ENCODE measurements at regions not wholly inside any gene's neighbourhood (a gene's known extent, or its start where the extent isn't known, plus 50 kb on each side); places are given as distances from the start of the nearest gene placed in this dataset.
"Not testable (repeated sequence)": the region's sequence is repeated elsewhere in the genome, so short reads cannot be mapped to it uniquely, and the experiment has no call there.

DNA sequence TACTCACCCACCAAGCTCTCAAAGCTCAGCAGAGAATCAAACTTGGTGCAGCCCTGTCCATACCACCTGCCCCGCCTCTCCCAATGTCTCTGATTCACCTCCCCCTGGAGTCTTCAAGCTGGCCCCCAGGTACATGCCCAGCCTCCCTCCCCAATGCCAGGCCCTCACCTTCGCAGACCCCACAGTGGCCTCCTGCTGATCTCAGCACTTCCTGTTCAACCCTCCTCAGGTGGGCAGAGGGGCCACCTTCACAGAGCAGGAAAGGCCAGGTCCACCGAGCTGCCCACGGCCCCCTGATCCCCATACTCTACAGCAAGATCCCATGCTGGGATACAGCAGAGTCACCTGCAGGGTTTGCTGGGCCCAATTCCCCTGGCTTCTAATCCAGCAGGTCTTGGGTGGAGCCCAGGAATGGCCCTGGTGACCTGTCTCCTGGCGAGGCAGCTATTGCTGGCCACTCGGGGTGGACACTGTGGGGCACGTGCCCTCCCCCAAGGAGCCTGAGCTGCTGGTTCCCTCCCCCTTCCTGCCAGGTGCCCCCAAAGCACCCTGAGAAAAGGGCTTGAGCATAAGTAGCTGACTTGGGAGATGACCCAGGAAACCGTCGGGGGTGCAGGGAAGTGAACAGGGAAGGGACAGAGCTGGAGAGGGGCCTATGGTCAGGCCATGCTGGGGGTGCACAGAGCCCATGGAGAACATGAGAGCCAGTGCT lies 150.7 kb downstream of the BRD1 start:
- no peak for DNase-seq (ENCODE audit: low read depth in 3 of 3)

DNA sequence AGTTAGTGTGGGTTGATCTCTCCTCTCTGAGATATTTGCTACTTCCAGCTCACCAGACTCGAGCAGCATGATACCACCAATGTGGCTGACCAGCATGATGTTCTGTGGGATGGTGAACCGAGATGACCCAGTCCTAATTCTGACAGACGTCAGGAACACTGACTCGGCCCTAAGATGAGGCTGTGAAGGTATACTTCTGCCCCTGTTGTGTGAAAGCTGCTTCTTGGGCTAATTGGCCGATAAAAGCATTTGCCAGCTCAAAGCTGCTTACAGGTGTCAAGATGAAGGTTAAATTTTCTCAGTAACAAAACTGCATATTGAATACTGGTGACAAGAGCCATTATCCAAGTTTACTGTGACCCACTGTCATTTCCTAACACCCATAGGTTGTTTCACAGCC lies 151.4 kb downstream of the BRD1 start:
- DNase-seq (ENCODE audit: low read depth in 3 of 3) = no peak

DNA sequence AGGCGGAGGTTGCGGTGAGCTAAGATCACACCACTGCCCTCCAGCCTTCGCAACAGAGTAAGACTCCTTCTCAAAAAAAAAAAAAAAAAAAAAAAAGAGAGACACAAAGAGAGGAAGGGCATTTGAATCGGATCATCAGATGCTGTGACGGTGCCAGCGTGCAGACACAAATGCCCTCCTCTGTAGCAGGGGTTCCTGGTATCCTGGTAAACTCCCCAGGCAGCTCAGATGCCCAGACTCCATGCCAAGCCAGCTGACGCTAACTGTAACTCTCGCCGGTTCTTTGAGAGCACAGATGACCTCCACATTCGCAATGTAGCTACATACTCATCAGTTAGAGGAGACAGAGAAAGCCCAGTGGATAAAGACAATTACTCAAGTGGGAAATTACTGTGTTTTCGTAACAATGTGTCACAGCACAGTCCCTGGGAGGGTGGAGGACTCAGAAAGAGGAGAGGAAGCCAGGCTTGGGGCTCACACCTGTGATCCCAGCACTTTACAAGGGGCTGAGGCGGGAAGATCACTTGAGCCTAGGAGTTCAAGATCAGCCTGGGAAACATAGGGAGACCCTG lies 153.1 kb downstream of the BRD1 start:
- no peak for DNase-seq (ENCODE audit: low read depth in 3 of 3)

DNA sequence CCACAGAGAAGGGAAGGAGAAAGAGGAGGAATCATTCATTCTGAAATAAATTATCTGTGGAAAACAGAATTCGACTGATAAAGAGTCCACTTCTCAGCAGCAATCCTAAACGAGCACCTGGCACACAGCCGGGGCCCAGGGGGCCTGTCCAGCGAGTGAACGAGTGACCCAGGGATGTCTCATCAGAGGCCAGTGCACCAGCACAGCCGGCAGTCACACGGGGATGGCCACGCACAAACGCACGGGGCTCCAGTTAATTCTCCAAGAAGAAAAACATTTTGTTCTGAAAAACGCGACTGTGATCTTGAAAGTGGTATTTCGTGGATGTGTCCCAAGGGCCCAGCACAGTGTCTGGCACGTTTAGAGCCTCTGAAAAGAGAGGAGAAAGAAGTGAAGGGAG lies 154.6 kb downstream of the BRD1 start:
- DNase-seq (ENCODE audit: low read depth in 3 of 3) = no peak

DNA sequence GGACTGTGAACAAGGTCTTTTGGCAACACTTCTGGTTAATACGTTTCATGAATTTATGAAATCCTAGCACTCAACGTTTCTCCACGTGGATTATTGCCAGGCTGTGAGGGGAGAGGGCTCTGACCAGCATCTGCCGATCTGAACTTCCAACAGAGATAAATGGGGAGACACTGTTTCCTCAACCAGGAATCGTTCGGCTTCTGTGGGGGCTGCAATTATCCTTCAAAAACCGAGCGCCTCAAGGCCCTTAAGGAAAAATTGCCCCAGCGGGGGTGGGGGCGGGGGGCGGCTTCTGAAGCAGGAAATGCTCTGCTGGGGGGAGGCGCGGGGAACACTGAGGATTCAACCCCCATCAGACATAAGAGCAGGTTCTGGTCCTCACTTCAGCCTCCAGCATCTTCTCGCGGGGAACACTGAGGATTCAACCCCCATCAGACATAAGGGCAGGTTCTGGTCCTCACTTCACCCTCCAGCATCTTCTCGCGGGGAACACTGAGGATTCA lies 155.6 kb downstream of the BRD1 start:
- DNase-seq (ENCODE audit: low read depth in 3 of 3) = no peak

DNA sequence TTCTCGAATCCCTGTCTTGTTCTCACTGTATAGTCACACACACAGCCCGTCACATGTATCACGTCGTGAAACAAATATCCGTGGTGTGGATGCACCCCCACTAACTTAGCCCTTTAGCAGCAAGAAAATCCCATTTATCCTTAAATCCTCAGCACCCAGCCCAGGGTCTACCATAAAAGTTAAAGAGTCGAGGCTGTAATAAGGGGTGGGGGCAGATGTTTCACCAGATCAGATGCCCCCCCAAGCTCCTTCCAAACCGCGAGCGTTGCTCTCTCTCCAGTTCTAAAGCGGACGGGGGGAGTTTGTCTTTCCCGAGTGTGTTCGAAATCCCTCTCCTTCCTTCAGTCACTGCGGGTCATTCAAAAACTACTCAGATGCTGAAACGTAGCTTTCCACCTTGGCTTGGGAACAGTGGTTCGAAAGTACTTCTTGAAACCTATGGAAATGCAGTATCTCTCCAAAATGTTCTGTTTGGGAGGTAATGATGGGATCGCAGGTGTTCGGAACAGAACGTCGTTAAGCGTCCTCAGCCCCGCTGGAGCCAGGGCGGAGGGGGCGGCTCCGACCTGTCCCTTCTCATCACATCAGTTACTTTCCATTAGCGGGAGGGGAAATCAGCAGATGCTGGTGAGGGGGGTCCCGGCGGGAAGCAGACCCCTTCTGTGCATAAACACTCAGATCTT lies 156.2 kb downstream of the BRD1 start:
- DNase-seq (ENCODE audit: low read depth in 3 of 3) = no peak

DNA sequence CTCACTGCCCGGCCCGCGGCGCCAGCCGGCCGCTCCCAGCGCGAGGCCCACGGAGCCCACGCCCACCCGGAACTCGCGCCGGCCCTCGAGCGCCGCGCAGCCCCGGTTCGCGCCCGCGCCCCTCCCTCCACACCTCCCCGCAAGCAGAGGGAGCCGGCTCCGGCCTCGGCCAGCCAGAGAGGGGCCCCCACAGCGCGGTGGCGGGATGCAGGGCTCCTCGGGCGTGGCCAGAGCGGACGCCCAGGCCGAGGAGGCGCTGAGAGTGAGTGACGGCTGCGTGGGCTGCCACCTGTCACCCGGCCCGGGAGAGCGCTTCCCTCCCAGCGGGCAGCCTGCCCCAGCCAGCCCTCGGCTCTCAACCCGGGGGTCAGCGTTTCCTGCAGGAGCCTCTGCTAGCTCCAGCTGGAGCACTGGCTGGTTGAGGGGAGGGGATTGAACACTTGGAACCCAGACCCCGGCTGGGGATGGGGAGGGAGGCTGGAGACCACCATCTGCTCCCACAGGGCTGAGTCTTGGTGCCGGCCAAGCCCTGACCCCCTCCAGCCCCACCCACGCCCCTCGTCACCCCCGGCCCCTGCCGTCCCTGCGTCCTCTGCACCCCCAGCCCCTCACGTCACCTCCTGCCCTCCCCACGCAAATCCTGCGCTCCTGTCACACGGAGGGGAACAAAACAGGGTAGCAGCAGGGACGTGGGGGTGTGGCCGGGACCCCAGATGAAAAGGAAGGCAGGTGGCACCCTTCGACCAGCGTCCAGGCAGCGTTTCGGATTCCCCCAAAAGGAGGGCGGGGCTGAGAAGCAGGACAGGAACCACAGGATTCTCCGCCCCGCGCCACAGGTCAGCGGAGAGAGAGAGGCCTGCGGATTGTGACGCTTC lies 157.0 kb downstream of the BRD1 start:
- peak in 1 of 3 donors; percentile 35 for DNase-seq (ENCODE audit: low read depth in 3 of 3)

DNA sequence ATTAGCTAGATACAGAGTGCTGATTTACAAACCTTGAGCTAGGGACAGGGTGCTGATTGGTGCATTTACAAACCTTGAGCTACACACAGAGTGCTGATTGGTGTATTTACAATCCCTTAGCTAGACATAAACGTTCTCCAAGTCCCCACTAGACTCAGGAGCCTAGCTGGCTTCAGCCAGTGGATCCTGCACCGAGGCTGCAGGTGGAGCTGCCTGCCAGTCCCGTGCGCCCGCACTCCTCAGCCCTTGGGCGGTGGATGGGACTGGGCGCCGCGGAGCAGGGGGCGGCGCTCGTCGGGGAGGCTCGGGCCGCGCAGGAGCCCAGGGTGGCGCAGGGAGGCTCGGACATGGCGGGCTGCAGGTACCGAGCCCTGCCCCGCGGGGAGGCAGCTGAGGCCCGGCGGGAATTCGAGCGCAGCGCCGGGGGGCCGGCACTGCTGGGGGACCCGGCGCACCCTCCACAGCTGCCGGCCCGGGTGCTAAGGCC lies 157.7 kb downstream of the BRD1 start:
- not testable (repeated sequence) for DNase-seq (ENCODE audit: low read depth in 3 of 3)

DNA sequence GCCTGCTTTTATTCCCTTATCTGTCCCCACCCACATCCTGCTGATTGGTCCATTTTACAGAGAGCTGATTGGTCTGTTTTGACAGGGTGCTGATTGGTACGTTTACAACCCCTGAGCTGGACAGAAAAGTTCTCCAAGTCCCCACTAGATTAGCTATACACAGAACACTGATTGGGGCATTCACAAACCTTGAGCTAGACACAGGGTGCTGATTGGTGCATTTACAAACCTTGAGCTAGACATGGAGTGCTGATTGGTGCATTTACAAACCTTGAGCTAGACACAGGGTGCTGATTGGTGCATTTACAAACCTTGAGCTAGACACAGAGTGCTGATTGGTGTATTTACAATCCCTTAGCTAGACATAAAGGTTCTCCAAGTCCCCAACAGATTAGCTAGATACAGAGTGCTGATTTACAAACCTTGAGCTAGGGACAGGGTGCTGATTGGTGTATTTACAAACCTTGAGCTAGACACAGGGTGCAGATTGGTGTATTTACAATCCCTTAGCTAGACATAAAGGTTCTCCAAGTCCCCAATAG lies 158.2 kb downstream of the BRD1 start:
- not testable (repeated sequence) for DNase-seq (ENCODE audit: low read depth in 3 of 3)

DNA sequence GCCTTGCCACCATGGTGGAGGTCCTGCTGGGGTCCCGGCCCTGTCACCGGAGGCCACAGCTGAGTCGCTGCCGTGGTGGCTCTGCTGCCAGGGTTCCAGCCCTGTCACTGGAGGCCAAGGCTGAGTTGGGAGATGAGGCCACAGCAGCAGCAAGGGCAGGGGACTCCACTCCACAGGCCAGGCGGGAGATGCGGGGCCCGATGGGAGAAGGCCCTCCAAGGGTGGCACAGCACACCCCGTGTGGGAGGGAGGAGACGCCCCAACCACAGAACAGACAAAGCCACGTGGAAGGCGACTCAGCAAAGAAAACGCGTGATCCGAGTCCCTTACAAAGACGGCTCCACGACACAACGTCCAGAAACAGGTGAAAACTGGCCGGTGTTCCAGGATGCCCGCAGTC lies 159.3 kb downstream of the BRD1 start:
- no peak for DNase-seq (ENCODE audit: low read depth in 3 of 3)

DNA sequence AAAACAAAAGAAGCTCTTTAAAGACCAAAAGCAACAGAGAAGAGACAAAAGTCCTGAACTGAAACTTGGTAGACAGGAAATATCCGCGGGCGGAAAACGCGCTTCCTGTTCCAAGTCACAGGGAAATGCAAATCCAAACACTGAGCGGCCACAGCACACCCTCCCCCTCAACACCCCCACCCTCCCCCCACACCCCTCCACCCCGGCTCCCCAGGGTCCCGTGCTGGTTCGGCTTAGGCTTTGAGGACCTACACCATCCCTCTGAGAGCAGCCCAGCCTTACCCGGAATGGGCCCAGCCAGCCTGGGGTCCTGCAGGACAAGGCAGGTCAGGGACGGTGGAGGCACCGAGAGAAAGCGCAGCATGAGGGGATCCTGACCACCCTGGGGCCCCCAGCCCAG lies 160.4 kb downstream of the BRD1 start:
- DNase-seq (ENCODE audit: low read depth in 3 of 3) = no peak

DNA sequence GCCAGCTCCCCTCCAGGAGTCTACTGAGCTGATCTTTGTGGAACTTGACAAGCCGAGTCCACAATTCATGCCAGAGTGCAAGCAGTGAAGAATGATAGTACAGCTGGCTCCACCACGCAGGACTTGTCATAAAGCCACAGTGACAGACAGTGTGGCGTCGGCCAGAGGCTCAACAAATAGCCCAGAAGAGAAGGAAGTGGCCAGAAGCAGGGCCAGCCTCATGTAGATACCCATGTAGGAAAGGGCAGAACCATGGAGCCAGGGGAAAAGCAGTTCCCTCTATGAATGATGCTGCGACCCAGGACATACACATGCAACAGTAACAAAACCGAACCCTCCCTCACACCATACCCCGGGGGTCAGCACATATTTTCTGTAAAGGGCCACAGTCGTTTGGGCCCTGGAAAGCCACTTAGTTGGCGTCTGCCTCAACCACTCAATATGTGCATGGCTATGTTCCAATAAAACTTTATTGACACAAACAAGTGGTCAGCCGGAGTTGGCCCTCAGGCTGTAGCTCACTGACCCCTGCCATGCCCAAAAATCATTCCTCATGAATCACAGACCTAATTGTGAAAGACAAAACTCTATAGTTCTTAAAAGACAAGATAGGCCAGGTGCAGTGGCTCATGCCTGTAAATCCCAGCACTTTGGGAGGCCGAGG lies 161.4 kb downstream of the BRD1 start:
- DNase-seq (ENCODE audit: low read depth in 3 of 3) = no peak

DNA sequence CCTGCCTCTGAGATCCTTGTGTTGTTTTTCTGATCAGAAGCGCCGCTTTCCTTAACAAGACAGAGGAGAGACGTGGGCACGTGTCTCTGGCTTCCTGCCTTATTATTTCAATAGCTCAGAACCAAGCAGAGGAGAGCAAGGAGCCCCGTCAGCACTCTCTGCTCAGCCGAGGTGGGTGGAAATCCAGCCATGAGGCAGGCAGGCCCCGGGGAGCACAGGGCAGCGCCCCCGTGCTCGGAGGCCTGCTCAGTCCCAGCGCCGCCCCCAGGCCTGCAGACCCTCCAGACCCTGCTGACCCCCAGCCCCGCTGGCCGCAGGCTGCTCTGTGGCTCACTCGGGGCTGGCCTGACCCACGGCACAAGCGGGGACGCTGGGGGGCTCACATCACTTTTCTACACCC lies 162.8 kb downstream of the BRD1 start:
- DNase-seq (ENCODE audit: low read depth in 3 of 3) = no peak

DNA sequence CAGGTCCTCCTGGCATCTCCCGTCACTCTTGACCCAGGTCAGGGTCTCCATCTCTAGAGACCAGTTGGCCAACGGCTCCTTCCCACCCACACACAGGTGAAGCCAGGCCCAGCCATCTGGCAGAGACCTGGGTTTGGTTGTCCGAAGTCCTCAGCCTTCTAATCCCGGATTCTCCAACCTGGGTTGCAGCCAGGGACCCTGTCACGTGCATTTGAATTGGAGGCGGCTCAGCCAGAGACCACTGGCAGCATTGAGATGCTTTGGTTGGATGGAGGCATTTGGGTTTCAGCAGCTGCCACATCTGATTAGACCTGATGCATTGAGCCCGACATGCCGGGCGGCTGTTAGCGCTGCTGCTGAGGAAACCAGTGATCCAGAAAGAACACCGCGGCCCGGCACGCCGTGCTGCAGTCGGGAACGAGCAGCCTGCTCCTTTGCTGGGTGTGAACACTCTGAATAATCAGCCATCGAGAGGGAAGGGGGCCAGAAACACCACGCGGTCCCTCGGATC lies 163.2 kb downstream of the BRD1 start:
- no peak for DNase-seq (ENCODE audit: low read depth in 3 of 3)

DNA sequence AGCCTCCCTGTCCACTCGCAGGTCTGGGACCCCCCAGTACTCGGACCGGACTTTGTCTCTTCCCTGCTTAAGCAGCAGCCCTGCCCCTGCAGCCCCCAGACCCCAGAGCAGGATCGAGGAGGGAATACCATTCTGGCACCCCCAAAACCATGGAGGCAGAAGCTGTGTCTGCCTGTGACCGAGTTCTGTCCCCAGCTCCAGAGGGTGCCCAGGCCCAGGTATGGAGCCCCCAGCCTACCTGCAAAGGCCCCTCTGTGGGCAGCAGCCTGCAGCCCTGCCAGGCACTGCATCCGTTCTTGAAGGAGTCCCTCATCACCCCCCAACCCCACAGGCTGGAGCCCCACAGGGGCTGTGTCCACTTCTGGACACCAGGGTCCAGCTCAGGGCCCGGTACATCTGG lies 163.8 kb downstream of the BRD1 start:
- no peak for DNase-seq (ENCODE audit: low read depth in 3 of 3)

DNA sequence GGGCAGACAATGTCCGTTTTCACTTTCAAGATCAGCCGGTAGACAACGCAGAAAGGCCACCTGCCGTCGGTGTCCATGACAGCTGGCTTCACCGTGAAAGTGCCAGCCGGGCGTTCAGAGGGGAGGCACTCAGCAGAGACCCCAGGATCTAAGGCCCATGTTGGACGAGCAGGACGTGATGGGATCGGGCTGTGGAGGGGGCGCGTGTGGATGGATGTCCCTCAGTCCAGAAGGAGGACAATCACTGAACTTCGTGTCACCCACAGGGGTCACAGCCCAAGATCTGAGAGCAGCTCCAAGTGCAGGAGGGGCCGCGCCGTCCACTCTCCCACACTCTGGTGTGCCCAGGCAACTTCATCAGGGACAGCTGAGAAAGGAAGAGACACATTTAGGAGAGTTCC lies 164.4 kb downstream of the BRD1 start:
- no peak for DNase-seq (ENCODE audit: low read depth in 3 of 3)

DNA sequence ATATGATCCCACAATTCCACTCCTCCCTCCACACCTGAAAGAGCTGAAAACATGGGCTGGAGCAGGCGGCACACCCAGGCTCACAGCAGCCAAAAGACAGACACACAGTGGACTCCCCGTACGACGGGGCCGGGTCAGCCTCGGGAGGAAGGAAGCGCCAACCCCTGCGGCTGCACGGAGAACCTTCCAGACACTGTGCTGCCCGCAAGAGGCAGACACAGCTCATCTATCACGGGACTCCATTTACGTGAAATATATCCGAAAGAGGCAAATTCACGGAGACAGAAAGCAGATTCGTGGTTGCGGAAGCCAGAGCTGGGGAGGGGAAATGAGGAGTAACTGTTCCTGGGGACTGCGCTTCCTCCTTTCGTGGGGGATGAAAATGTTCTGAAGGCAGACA lies 165.0 kb downstream of the BRD1 start:
- DNase-seq (ENCODE audit: low read depth in 3 of 3) = no peak

DNA sequence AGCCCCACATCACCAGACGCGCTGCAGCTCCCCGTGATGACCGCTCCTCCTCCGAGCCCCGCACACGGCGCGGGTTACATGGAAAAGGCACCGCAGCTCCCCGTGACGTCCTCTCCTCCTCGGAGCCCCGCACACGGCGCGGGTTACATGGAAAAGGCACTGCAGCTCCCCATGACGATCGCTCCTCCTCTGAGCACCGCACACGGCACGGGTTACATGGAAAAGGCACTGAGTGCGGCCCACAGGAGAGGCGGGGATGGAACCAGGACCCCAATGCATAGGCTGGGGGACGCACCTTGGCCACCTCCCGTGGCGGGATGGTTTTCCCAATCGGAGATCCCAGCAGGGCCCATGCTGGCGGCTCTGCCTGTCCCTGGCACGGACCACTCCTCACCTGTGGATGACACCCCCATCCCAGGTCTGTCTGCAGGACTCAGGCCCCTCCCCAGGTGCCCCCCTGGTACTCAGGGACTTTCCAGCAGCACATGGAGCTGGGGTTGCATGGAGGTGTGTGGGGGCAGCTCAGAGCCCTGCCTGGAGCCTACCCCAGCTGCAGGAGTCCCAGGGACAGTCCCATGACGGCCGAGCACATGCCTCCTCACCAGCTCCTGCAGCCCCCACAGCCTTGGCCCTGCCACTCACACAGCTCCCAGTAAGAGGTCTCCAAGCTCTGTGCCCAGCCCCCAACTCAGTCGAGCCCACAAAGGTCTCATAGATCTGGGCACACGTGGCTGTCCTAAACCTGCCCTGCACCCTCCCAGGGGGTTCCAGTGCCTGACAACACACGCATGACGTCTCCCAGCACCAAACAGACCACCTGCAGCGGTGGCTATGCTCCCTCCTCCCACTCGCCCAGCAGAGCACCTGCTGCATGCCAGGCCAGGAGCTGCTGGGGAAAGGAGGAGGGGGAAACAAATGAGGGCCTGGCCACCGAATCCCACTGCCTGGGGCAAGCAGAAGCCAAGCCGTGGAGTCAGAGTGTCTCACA lies 166.6 kb downstream of the BRD1 start:
- no peak for DNase-seq (ENCODE audit: low read depth in 3 of 3)

DNA sequence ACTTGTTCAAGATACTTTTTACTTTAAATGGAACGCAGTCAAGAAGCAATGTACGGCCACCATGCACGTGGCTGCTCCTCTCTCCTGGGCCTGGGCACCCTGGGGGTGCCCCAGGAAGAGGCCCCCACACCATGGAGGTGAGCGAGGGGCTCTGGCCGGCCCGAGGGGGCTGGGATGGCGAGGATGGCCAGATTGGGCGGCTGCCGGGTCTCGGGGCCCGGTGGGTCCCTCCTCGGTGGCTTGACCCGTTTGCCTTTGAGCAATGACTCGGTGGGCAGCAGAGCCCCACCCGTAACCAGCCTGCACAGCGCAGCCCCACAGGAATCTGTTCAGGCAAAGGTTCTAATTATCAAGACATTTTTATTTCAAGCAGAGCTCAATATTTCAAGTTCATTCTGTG lies 167.4 kb downstream of the BRD1 start:
- DNase-seq (ENCODE audit: low read depth in 3 of 3) = no peak

DNA sequence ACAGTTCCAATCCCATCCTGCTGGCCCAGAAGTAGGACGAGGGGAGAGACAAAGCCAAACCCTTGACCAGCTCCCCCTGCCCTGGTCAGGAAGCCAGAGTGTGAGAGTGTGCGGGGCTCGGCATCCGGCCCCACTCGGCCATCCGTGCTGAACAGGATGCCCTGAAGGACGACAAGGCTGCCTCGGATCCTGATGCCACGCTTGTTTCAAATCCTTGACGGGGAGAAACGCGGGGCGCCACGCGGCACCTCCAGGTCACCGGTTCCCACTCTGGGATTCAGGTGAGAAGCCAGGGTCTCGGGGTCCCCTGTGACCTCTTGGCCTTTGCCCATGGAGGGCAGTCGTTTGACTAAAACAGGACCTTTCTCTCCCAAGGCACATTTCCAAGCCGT lies 167.8 kb downstream of the BRD1 start:
- no peak for DNase-seq (ENCODE audit: low read depth in 3 of 3)

All from stimulated activated CD4-positive, alpha-beta T cell treated with anti-CD3 and anti-CD28 coated beads, TNF-alpha, amount 100 ng/mL, for 48 hours (primary cell).